Progenitor cell of endocrine pancreas (in vitro differentiated cells): ENCODE measurements at regions not wholly inside any gene's neighbourhood (a gene's known extent, or its start where the extent isn't known, plus 50 kb on each side); places are given as distances from the start of the nearest gene placed in this dataset.

ENCODE experiments used
- DNase-seq: peaks from one replicate; pipeline ENCODE4 v3.0.0; 2021; ENCODE audit warnings: low spot score; ENCODE audit not compliant: unreplicated experiment
- H3K27ac Mint-ChIP-seq: 2 replicates; pipeline ENCODE4 v1.8.0; 2021; ENCODE audit warnings: mild to moderate bottlenecking, moderate library complexity, mixed read lengths
- H3K27me3 Mint-ChIP-seq: 2 replicates; pipeline ENCODE4 v1.8.0; 2021; ENCODE audit warnings: mixed read lengths
- H3K36me3 Mint-ChIP-seq: 2 replicates; pipeline ENCODE4 v1.8.0; 2022; ENCODE audit warnings: mixed read lengths; ENCODE audit not compliant: insufficient read depth
- H3K4me1 Mint-ChIP-seq: 2 replicates; pipeline ENCODE4 v1.8.0; 2021; ENCODE audit warnings: low read depth, mixed read lengths
- H3K4me3 Mint-ChIP-seq: 2 replicates; pipeline ENCODE4 v1.8.0; 2021; ENCODE audit warnings: low read depth, mild to moderate bottlenecking, moderate library complexity, mixed read lengths
- H3K9me3 Mint-ChIP-seq: 2 replicates; pipeline ENCODE4 v1.8.0; 2021; ENCODE audit warnings: low read depth, mixed read lengths
- TF ChIP-seq, protein P1 (sequence below): fragments of 200-600 bp; sonication (generic); IDR thresholded peaks from one replicate; pipeline ENCODE4 v1.5.0; 2021; ENCODE audit warnings: antibody characterized with exemption, mild to moderate bottlenecking; ENCODE audit not compliant: unreplicated experiment

DNA sequence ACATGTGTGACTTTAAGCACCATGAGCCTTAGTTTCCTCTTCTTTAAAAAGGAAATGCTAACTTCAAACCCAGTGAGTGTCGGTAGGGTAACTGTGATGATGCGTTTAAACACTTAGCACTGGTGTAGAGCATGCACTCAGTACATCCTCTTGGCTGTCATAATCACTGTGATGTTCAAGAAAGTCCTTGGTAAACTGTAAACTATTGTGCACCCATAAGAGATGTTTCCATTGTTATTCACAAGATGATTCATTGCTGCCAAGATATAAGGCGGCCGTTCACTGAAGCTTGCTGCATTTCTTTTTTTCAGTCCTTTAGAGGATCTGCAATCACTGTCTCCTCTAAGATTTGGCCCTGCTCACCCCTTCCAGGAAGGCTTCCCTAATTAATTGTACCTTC, 61.8 kb upstream of the DAB1 start:
- no peak overlapping the region for H3K27ac Mint-ChIP-seq
- H3K36me3 Mint-ChIP-seq, result no peaks in the 10 kb centered on the region
- peaks cover 2% of the 10 kb centered on the region for H3K27me3 Mint-ChIP-seq
- no peak overlapping the region for H3K4me3 Mint-ChIP-seq
- TF ChIP-seq, protein P1, sequence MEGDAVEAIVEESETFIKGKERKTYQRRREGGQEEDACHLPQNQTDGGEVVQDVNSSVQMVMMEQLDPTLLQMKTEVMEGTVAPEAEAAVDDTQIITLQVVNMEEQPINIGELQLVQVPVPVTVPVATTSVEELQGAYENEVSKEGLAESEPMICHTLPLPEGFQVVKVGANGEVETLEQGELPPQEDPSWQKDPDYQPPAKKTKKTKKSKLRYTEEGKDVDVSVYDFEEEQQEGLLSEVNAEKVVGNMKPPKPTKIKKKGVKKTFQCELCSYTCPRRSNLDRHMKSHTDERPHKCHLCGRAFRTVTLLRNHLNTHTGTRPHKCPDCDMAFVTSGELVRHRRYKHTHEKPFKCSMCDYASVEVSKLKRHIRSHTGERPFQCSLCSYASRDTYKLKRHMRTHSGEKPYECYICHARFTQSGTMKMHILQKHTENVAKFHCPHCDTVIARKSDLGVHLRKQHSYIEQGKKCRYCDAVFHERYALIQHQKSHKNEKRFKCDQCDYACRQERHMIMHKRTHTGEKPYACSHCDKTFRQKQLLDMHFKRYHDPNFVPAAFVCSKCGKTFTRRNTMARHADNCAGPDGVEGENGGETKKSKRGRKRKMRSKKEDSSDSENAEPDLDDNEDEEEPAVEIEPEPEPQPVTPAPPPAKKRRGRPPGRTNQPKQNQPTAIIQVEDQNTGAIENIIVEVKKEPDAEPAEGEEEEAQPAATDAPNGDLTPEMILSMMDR, result no peak
- no peaks in the 10 kb centered on the region for H3K9me3 Mint-ChIP-seq
- no peak for DNase-seq
- H3K4me1 Mint-ChIP-seq, result no peaks in the 10 kb centered on the region

GRCh38 chr1:57483954-57484353, 60.1 kb upstream of the DAB1 start:
- Mint-ChIP-seq H3K4me1 (no peaks in the 10 kb centered on the region), H3K27ac (no peak overlapping the region), H3K27me3 (peaks cover 2% of the 10 kb centered on the region), H3K36me3 (no peaks in the 10 kb centered on the region), H3K4me3 (no peak overlapping the region), H3K9me3 (no peaks in the 10 kb centered on the region)
- no peak for DNase-seq
- TF ChIP-seq, protein P1, result no peak

GRCh38 chr1:57479471-57479870, 55.6 kb upstream of the DAB1 start:
- Mint-ChIP-seq H3K27me3 (no peaks in the 10 kb centered on the region), H3K27ac (no peak overlapping the region), H3K36me3 (no peaks in the 10 kb centered on the region), H3K4me3 (no peak overlapping the region), H3K4me1 (no peaks in the 10 kb centered on the region), H3K9me3 (no peaks in the 10 kb centered on the region)
- TF ChIP-seq, protein P1, result no peak
- DNase-seq, result no peak

GRCh38 chr1:57475366-57475765, 51.5 kb upstream of the DAB1 start:
- H3K9me3 Mint-ChIP-seq, result peaks cover 11% of the 10 kb centered on the region
- no peaks in the 10 kb centered on the region for H3K27me3 Mint-ChIP-seq
- H3K4me3 Mint-ChIP-seq, result no peak overlapping the region
- TF ChIP-seq, protein P1, result no peak
- no peak for DNase-seq
- no peaks in the 10 kb centered on the region for H3K36me3 Mint-ChIP-seq
- H3K27ac Mint-ChIP-seq, result no peak overlapping the region
- no peaks in the 10 kb centered on the region for H3K4me1 Mint-ChIP-seq

DNA sequence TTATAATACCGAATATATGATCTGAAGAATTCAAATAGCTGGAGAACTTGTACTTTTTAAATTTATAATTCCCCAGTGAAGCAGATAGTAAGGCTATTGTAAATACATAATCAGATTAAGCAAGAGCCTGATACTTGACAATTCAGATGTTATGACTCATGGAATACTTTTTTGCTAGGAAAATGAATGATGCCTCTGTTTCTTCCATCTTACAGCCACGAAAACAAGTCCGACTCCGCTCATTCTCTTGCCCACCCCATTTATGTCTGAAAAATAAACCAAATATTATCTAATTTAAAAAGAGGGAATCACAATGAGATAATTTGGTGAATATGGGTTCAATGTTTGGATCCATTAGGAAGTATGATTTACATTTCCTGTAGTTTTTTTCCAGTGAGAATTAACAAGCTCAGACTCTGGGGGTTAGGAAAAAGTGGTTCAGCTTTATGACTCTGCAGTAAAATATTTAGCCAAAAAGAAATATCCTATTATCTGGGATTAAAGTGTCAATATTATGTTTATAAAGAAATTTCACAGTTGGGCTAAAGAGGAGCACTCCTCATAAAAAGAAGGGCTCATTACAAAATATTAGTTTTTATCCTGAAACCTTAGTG, 50.4 kb upstream of the DAB1 start:
- peaks cover 11% of the 10 kb centered on the region for H3K9me3 Mint-ChIP-seq
- no peaks in the 10 kb centered on the region for H3K4me1 Mint-ChIP-seq
- no peak overlapping the region for H3K4me3 Mint-ChIP-seq
- H3K36me3 Mint-ChIP-seq, result no peaks in the 10 kb centered on the region
- H3K27ac Mint-ChIP-seq, result no peak overlapping the region
- TF ChIP-seq, protein P1, result no peak
- no peak for DNase-seq
- no peaks in the 10 kb centered on the region for H3K27me3 Mint-ChIP-seq
